GM23338 (cell line): ENCODE measurements at regions not wholly inside any gene's neighbourhood (a gene's known extent, or its start where the extent isn't known, plus 50 kb on each side); places are given as distances from the start of the nearest gene placed in this dataset.

Experiments
- ATAC-seq: fragments of 200-7000 bp; cut with Tn5 transposase; 3 replicates; pipeline ENCODE4 v1.9.1; 2020
- DNase-seq: peaks from one replicate; pipeline ENCODE4 v3.0.0-alpha.2; 2015; ENCODE audit warnings: low spot score
- H2AFZ ChIP-seq: fragments of 200-600 bp; sonication (generic); 2 replicates; pipeline ENCODE4 v1.8.0; 2016; ENCODE audit warnings: antibody characterized with exemption, mild to moderate bottlenecking, moderate library complexity
- H3F3A ChIP-seq: fragments of 200-600 bp; sonication (generic); replicated peaks from 2 replicates; pipeline ENCODE4 v1.8.0; 2017; ENCODE audit warnings: antibody characterized with exemption, mixed run types, low read depth
- H3K27ac ChIP-seq: fragments of 200-600 bp; sonication (generic); 2 replicates; pipeline ENCODE4 v1.6.1; 2016; ENCODE audit warnings: low read depth
- H3K27me3 ChIP-seq: fragments of 200-600 bp; sonication (generic); 2 replicates; pipeline ENCODE4 v1.8.0; 2016; ENCODE audit warnings: mild to moderate bottlenecking, mixed run types, moderate library complexity; ENCODE audit not compliant: insufficient read depth
- H3K36me3 ChIP-seq: fragments of 200-600 bp; sonication (generic); 2 replicates; pipeline ENCODE4 v1.8.0; 2016; ENCODE audit warnings: mild to moderate bottlenecking; ENCODE audit not compliant: insufficient read depth
- H3K4me1 ChIP-seq: fragments of 200-600 bp; sonication (generic); 2 replicates; pipeline ENCODE4 v1.8.0; 2016; ENCODE audit warnings: mild to moderate bottlenecking, moderate library complexity; ENCODE audit not compliant: insufficient read depth
- H3K4me2 ChIP-seq: fragments of 200-600 bp; sonication (generic); 2 replicates; pipeline ENCODE4 v1.7.1; 2017; ENCODE audit warnings: mixed run types
- H3K4me3 ChIP-seq: fragments of 200-600 bp; sonication (generic); 2 replicates; pipeline ENCODE4 v1.6.1; 2016; ENCODE audit warnings: mixed run types
- H3K79me2 ChIP-seq: fragments of 200-600 bp; sonication (generic); replicated peaks from 2 replicates; pipeline ENCODE4 v1.8.0; 2017; ENCODE audit warnings: mild to moderate bottlenecking; ENCODE audit not compliant: insufficient read depth
- H3K9me2 ChIP-seq: fragments of 200-600 bp; sonication (generic); 2 replicates; pipeline ENCODE4 v1.8.0; 2017; ENCODE audit not compliant: insufficient read depth
- H4K20me1 ChIP-seq: fragments of 200-600 bp; sonication (generic); replicated peaks from 2 replicates; pipeline ENCODE4 v1.8.0; 2017; ENCODE audit warnings: mild to moderate bottlenecking; ENCODE audit not compliant: insufficient read depth
- H3K27ac Mint-ChIP-seq: 2 replicates; pipeline ENCODE4 v1.8.0; 2020; ENCODE audit warnings: inconsistent platforms, mild to moderate bottlenecking, moderate library complexity, mixed read lengths
- H3K27me3 Mint-ChIP-seq: 3 replicates; pipeline ENCODE4 v1.8.0; 2022; ENCODE audit warnings: low read depth, mild to moderate bottlenecking, moderate library complexity, mixed read lengths, inconsistent platforms; ENCODE audit not compliant: insufficient read depth, poor library complexity
- H3K36me3 Mint-ChIP-seq: 3 replicates; pipeline ENCODE4 v1.8.0; 2021; ENCODE audit warnings: low read depth, mild to moderate bottlenecking, inconsistent platforms, moderate library complexity, mixed read lengths
- H3K4me1 Mint-ChIP-seq: 3 replicates; pipeline ENCODE4 v1.8.0; 2020; ENCODE audit warnings: mild to moderate bottlenecking, inconsistent platforms, mixed read lengths
- H3K4me3 Mint-ChIP-seq: 3 replicates; pipeline ENCODE4 v1.8.0; 2021; ENCODE audit warnings: moderate library complexity, mild to moderate bottlenecking, inconsistent platforms, mixed read lengths
- H3K9me3 Mint-ChIP-seq: 3 replicates; pipeline ENCODE4 v1.8.0; 2020; ENCODE audit warnings: moderate library complexity, mild to moderate bottlenecking, inconsistent platforms, mixed read lengths
- CREB1 ChIP-seq: fragments of 250-450 bp; sonication (Bioruptor Pico); IDR thresholded peaks from 2 replicates; pipeline ENCODE4 v1.5.0; 2020; ENCODE audit warnings: low read depth, mild to moderate bottlenecking, moderate library complexity
- EZH2 ChIP-seq: fragments of 200-600 bp; sonication (generic); IDR thresholded peaks from one replicate; pipeline ENCODE4 v1.8.0; 2017; ENCODE audit warnings: antibody characterized with exemption, mild to moderate bottlenecking, low read depth; ENCODE audit not compliant: unreplicated experiment
- EZH2phosphoT487 ChIP-seq: fragments of 200-600 bp; sonication (generic); IDR thresholded peaks from one replicate; pipeline ENCODE4 v1.8.1; 2018; ENCODE audit warnings: antibody characterized with exemption; ENCODE audit not compliant: unreplicated experiment
- JUNB ChIP-seq: IDR thresholded peaks from one replicate; pipeline ENCODE4 v1.6.1; 2016; ENCODE audit warnings: antibody characterized with exemption; ENCODE audit not compliant: unreplicated experiment
- NANOG ChIP-seq: IDR thresholded peaks from 2 replicates; pipeline ENCODE4 v1.6.1; 2016; ENCODE audit warnings: antibody characterized with exemption, borderline replicate concordance
- POLR2AphosphoS5 ChIP-seq: IDR thresholded peaks from 2 replicates; pipeline ENCODE4 v1.6.1; 2016; ENCODE audit warnings: antibody characterized with exemption, low read depth
- STAT1 ChIP-seq: IDR thresholded peaks from one replicate; pipeline ENCODE4 v1.6.1; 2016; ENCODE audit warnings: antibody characterized with exemption; ENCODE audit not compliant: unreplicated experiment
- ZNF114 ChIP-seq: fragments of 250-450 bp; sonication (Bioruptor Pico); IDR thresholded peaks from 2 replicates; pipeline ENCODE4 v1.5.0; 2020; ENCODE audit warnings: mild to moderate bottlenecking, moderate library complexity
- ZNF331 ChIP-seq: fragments of 250-450 bp; sonication (Bioruptor Pico); IDR thresholded peaks from 2 replicates; pipeline ENCODE4 v1.5.0; 2020; ENCODE audit warnings: low read depth, mild to moderate bottlenecking, moderate library complexity
- ZNF462 ChIP-seq: fragments of 250-450 bp; sonication (Bioruptor Pico); IDR thresholded peaks from 2 replicates; pipeline ENCODE4 v1.5.0; 2020; ENCODE audit warnings: mild to moderate bottlenecking, moderate library complexity
- TF ChIP-seq, protein P1 (sequence below), 2 experiments: fragments of 200-600 bp in 1 of 2; sonication (generic) in 1 of 2; conservative IDR thresholded peaks; 2 replicates each; pipeline versions ENCODE4 v1.5.1 to v1.6.1; 2016 to 2017; ENCODE audit warnings: antibody characterized with exemption in 2 of 2, low read depth in 2 of 2, mild to moderate bottlenecking in 2 of 2, moderate library complexity in 1 of 2
- TF ChIP-seq, protein P2 (sequence below): IDR thresholded peaks from one replicate; pipeline ENCODE4 v1.6.1; 2018; ENCODE audit warnings: antibody characterized with exemption; ENCODE audit not compliant: unreplicated experiment
- TF ChIP-seq, protein P3 (sequence below): IDR thresholded peaks from 2 replicates; pipeline ENCODE4 v1.6.1; 2016; ENCODE audit warnings: antibody characterized with exemption

DNA sequence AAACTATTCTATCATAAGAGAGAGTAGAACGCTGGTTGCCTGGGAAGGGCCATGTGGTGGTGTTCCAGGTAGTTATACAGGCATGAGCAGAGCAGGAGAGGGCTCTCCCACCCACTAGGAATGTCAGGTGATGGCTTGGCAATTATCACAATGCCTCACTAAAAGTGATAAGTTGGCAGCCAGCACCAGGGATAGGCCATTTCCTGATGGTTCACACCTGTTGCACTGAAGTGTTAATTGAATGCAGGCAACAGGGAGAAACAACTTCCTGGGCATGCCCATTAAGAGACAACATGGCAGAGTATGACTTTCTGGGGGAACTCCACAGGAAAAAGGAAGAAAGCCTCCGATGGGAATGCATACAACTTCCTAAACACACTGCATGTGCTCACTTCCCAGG is 593.2 kb downstream of the ELAVL2 start:
- Histone ChIP-seq H3K36me3 (no peaks in the 10 kb centered on the region), H3K27ac (no peak overlapping the region), H3K79me2 (no peaks in the 10 kb centered on the region), H2AFZ (no peak overlapping the region), H3K4me2 (no peak overlapping the region), H3K4me3 (no peak overlapping the region), H3K4me1 (peaks cover 14% of the 10 kb centered on the region), H3F3A (no peaks in the 10 kb centered on the region), H4K20me1 (no peaks in the 10 kb centered on the region), H3K27me3 (no peaks in the 10 kb centered on the region), H3K9me2 (peaks cover 2% of the 10 kb centered on the region; the same call in 1 of the 2 replicates)
- ATAC-seq = no peak
- DNase-seq = peak; percentile 5
- H3K9me3 Mint-ChIP-seq = no peaks in the 10 kb centered on the region
- TF ChIP-seq, protein P1, sequence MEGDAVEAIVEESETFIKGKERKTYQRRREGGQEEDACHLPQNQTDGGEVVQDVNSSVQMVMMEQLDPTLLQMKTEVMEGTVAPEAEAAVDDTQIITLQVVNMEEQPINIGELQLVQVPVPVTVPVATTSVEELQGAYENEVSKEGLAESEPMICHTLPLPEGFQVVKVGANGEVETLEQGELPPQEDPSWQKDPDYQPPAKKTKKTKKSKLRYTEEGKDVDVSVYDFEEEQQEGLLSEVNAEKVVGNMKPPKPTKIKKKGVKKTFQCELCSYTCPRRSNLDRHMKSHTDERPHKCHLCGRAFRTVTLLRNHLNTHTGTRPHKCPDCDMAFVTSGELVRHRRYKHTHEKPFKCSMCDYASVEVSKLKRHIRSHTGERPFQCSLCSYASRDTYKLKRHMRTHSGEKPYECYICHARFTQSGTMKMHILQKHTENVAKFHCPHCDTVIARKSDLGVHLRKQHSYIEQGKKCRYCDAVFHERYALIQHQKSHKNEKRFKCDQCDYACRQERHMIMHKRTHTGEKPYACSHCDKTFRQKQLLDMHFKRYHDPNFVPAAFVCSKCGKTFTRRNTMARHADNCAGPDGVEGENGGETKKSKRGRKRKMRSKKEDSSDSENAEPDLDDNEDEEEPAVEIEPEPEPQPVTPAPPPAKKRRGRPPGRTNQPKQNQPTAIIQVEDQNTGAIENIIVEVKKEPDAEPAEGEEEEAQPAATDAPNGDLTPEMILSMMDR (conservative IDR thresholded peaks at IDR 0.05; ENCODE audit: low read depth in 2 of 2) = no peak
- TF ChIP-seq, protein P2, sequence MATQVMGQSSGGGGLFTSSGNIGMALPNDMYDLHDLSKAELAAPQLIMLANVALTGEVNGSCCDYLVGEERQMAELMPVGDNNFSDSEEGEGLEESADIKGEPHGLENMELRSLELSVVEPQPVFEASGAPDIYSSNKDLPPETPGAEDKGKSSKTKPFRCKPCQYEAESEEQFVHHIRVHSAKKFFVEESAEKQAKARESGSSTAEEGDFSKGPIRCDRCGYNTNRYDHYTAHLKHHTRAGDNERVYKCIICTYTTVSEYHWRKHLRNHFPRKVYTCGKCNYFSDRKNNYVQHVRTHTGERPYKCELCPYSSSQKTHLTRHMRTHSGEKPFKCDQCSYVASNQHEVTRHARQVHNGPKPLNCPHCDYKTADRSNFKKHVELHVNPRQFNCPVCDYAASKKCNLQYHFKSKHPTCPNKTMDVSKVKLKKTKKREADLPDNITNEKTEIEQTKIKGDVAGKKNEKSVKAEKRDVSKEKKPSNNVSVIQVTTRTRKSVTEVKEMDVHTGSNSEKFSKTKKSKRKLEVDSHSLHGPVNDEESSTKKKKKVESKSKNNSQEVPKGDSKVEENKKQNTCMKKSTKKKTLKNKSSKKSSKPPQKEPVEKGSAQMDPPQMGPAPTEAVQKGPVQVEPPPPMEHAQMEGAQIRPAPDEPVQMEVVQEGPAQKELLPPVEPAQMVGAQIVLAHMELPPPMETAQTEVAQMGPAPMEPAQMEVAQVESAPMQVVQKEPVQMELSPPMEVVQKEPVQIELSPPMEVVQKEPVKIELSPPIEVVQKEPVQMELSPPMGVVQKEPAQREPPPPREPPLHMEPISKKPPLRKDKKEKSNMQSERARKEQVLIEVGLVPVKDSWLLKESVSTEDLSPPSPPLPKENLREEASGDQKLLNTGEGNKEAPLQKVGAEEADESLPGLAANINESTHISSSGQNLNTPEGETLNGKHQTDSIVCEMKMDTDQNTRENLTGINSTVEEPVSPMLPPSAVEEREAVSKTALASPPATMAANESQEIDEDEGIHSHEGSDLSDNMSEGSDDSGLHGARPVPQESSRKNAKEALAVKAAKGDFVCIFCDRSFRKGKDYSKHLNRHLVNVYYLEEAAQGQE = no peak
- TF ChIP-seq ZNF331 (no peak), EZH2phosphoT487 (no peak), CREB1 (CRISPR knock-in tag) (no peak), ZNF462 (no peak), POLR2AphosphoS5 (no peak), EZH2 (no peak), NANOG (no peak), STAT1 (no peak), ZNF114 (no peak), JUNB (no peak)
- TF ChIP-seq, protein P3, sequence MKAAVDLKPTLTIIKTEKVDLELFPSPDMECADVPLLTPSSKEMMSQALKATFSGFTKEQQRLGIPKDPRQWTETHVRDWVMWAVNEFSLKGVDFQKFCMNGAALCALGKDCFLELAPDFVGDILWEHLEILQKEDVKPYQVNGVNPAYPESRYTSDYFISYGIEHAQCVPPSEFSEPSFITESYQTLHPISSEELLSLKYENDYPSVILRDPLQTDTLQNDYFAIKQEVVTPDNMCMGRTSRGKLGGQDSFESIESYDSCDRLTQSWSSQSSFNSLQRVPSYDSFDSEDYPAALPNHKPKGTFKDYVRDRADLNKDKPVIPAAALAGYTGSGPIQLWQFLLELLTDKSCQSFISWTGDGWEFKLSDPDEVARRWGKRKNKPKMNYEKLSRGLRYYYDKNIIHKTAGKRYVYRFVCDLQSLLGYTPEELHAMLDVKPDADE = no peak
- H3K4me1 Mint-ChIP-seq = peaks cover 36% of the 10 kb centered on the region
- peaks cover 1% of the 10 kb centered on the region for H3K27me3 Mint-ChIP-seq
- H3K4me3 Mint-ChIP-seq = no peak overlapping the region
- no peaks in the 10 kb centered on the region for H3K36me3 Mint-ChIP-seq
- H3K27ac Mint-ChIP-seq = no peak overlapping the region
